NCI-H510A (cell line): ENCODE measurements at regions not wholly inside any gene's neighbourhood (a gene's known extent, or its start where the extent isn't known, plus 50 kb on each side); places are given as distances from the start of the nearest gene placed in this dataset.

Experiments used
- DNase-seq: peaks from one replicate; lab custom pipeline; 2025; lab: John Stamatoyannopoulos, UW

DNA sequence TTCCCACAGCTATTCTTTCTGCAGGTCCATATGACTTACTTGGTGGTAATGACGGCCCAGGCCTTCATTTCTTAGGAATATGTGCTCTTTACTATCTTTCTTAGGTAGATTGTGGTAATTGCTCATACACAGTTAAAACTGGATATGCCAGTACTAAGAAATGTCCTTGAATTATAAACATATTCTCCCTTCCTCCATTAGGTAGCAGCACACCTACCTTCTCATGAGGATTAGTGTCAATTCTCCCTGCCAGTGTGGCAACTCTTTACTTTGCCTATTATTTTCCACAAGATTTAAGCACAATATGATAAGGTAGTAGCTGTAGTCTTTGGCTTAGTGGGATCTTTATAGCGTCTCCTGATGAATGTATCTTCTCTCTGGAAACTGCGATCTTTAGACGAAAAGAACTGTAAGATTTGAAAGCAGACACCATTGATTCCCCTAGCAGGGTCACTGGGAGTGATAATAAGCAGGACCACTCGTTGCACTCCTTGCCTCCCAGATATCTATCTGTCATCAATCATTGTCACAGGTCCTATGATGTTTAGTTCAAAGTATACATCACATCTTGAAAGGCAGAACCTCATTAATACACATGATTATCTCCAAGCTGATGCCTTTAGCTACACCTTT lies 1240.7 kb downstream of the C4orf33 start:
- DNase-seq = no peak

DNA sequence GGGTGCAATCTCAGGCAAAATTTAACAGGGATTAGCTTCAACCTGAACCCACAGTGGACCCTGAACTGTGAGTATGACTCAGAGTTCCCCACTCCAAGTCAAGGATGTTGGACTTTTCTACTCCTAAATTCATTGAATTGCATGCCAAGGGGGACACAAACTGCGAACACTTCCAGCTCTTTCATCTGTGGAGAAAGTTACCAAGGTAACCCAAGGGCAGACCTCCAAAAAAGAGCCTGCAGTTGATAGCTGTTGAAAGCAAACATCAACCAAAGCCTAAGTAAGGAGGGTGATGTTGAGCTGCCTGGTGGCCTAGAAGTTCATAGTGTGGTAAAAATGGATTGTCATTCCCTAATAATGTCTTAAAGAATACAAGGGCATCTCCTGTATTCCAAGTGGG lies 1242.9 kb downstream of the C4orf33 start:
- DNase-seq = no peak

DNA sequence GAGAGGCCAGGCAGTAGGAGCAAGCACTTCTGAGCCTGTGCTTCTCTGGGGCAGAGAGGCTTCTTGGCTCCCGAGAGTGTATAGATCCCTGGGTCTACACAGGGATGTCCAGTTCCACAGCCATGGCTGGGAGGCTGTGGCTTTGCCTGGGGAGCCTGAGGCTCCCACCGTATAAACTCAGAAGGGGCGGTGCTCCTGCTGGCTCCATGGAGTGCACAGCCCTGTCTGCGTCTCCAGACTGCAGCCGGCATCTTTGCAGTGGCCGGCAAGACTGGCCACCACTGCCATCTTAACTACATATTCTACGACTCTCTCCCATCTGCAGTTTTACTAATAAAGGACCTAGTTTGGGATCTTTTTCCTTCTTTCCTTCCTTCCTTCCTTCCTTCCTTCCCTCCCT lies 1253.8 kb downstream of the C4orf33 start:
- no peak for DNase-seq

DNA sequence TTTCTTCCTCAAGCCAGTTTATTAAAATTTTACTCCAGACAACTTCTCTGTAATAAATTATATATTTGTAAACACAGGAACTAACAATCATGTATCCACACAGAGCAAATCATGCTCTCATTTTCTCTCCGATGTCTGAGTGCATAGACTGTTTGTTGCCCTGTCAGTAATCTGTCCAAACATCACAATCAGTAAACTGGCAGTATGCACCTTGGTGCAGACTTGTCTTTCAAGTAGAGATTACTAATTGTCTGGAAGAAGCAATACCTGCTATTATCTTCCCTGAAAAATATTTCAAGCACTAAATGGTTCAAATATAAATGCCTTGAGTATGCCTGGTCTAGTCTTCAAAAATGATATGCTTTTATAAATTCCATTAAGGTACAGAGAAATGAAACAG lies 1260.9 kb downstream of the C4orf33 start:
- DNase-seq = no peak

- DNase-seq = no peak
Observed at GRCh38 chr4:130359542-130359941, 1263.6 kb downstream of the C4orf33 start.

DNA sequence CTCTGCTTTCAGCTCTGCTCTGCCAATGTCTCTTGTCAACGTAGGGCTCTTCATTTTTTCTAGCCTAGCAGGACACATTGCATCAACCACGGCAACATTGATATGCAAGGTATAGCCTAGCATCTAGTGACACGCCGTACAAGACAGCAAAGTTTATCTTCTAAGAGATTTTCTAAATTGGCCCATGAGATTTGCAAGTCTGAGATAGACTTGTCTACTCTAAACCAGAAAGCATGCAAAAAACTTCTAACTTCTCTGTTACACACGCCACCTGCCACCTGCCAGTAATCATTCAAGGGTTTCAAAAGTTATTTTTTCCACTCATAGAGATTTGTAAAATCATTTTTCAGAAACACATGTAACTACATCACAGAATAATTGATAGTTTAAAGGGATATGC lies 1265.7 kb downstream of the C4orf33 start:
- no peak for DNase-seq

DNA sequence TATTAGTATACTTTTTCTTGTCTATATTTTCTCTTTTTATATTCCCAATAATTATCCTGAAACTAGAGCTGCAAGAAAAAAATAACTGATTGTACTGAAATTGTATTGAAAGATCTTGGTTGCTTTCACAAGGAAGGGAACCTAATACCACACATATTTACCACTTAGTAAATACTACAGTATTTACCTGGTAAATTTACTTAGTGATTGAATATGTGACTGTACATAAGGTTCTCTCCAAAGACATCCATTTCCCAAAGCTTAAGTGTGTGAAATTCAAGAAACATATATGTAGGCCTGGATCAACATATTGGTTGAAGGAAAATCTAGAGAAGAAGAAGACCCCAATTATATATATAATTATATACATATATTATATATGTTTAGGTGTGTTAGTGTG lies 1272.7 kb downstream of the C4orf33 start:
- no peak for DNase-seq

DNA sequence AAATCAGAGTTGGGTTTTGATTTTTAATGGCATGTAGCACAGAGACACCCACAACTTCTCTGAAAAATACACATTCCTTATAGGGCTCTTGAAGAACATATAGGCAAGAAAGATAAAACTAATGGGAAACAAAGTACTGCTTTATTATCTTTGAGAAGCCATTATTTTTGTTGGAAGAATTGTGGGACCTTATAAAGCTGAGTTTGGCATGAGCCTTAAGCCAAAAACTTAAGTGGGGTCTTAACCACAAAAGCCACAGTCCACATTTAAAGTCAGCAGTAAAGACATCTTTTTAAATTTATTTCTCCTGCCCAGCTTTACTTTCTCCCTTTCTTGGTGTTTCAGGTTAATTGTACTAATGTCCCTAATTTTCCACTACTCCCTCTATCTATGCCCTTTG lies 1297.3 kb downstream of the C4orf33 start:
- no peak for DNase-seq

GRCh38 chr4:130393642-130394041 lies 1297.7 kb downstream of the C4orf33 start:
- DNase-seq = no peak

- no peak for DNase-seq
Observed at GRCh38 chr4:130395871-130396270, 1299.9 kb downstream of the C4orf33 start.

GRCh38 chr4:130403221-130403620 lies 1307.3 kb downstream of the C4orf33 start:
- no peak for DNase-seq

DNA sequence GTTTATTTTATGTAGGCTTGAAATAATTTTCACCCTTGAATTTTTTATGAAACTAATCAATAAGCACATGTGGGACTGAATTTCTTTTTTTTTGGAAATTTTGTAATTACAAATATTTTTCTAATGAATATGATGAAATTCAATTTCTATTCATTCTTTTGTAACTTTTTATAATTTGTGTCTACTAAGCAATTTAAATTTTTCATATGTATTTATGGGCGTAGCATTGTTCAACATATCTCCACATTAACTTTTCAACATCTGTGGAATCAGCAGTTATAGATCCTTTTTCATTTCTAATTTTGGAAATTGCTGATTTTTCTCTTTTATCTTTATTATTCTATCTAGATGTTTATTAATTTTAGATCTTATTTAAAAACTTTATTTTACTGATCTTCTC lies 1320.3 kb downstream of the C4orf33 start:
- no peak for DNase-seq

DNA sequence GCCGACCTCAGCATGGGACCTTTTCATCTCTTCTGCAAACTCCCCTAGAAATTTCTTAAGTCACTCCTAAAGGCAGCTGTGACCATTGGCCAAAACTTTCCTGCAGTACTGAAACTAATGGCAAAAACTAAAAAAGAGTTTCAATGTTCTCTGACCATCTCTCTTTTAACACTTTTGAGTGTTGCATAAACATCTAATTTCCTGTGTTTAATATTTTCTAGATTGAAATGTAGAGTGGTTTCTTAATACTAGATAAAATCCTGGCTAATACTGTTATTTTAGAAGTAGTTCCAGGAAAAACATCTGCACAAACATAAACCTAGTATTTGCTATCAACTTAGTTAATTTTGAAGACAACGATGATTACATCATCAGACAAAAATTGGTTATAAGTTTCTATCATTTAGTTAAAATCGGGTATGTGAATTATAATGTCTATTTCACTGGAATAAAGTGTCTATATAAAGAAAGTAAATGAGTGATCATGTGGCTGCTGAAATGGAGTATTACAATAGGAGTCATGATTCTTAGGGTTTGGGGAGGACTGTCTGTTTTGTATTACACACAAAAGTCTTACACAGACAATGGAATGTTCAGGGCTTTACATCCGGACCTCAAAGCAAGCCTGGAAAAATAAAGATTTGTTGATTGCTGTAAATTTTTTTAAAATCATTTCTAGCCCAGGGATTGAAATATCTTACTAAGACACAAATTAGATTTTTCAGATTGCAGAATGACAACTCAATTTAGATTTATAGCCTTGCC lies 1323.4 kb downstream of the C4orf33 start:
- no peak for DNase-seq

DNA sequence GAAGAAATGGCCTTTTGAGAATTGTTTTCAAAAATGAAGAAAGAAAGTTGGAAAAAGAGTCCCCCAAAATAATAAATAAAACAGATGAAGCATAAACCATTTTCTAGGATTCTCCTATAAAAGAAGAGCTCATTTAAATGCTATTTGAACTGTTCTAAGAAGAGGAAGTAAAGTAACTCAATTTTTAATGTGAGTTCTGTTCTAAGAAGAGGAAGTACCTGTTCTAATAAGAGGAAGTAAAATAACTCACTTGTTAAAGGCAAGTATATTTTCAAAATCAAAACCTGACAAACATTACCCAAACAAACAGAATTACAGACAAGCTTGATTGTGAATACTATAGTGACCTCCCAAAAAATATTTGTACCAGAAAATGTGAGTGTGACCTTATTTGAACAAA lies 1326.3 kb downstream of the C4orf33 start:
- DNase-seq = no peak

DNA sequence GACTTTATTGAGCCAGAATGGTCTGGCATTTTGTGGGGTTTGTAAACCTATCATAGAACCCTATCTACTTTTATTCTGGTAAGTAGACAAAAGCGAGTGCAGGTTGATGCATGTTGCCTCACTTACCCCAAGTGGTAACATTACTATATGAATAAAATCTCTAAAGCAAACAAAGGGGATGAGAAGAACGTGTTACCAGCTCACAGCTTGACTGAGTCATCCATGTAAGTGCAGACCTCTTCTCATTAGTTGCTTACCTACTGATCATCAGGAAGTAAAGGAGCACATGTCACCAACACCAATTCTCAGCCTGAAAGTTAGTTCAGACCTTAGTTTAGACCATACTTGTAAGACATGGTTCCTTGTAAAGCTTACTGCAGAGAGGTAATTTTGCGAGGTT lies 1328.3 kb downstream of the C4orf33 start:
- DNase-seq = no peak

GRCh38 chr4:130432289-130432688 lies 1336.3 kb downstream of the C4orf33 start:
- no peak for DNase-seq

GRCh38 chr4:130449741-130450140 lies 1353.8 kb downstream of the C4orf33 start:
- DNase-seq = no peak

GRCh38 chr4:130468340-130468739 lies 1372.4 kb downstream of the C4orf33 start:
- no peak for DNase-seq

- no peak for DNase-seq
Observed at GRCh38 chr4:130478406-130478805, 1382.5 kb downstream of the C4orf33 start.

GRCh38 chr4:130479020-130479419 lies 1383.1 kb downstream of the C4orf33 start:
- DNase-seq = no peak

- DNase-seq = no peak
Observed at GRCh38 chr4:130479674-130480073, 1383.7 kb downstream of the C4orf33 start.

GRCh38 chr4:130484826-130485225 lies 1388.9 kb downstream of the C4orf33 start:
- DNase-seq = no peak

GRCh38 chr4:130485371-130485770 lies 1389.4 kb downstream of the C4orf33 start:
- no peak for DNase-seq

DNA sequence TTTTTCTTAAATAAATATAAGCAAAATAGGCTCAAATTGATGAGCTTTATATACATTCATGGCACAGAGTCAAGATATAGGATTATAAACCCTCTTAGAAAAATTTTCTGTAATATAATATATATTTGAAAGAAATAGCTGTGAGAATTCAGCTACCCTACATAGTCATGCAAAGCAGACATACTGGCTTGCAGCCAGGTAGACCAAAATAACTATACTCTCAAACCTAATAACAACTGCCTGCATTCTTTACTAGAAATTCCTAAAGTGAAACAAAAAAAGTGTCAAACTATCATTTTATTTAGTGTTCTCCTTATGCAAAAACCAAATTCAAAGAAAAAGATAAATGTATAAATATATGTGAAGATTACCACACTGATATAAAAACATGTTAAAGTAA lies 1390.2 kb downstream of the C4orf33 start:
- DNase-seq = no peak
